ENCODE measurements at regions not wholly inside any gene's neighbourhood (a gene's known extent, or its start where the extent isn't known, plus 50 kb on each side); places are given as distances from the start of the nearest gene placed in this dataset.

DNA sequence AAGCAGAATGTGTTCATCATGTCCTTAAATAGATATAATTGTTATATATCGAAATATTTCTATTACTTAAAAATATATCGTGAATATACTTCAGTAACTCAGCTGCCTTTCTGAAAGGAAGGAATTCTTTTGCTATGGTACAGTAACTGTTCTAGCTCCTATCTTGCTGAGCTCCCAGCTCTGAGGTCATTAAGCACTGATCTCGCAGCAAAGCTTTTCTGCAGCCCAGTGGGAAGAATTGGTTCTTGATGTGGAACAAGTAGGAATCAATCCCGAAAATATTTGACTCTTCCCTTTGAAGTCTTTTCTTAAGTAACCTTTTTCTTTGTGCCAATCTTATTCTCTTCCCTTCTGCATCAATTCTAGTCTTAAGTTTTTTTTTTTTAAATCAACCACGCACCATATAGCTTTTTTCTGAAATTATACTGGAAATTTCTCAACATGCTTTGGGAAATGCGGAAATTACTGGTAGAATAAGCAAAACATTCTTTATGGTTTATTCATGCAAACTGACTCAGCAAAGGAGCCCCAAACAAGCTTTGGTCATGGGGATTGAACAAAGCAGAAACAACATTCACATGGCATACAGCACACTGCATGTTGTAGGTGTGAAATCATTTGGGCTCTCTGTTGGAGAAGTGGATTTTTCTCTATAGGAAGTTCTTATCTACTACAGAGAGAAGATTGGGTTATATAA, 428.9 kb upstream of the GNPDA2 start:
- no peak for TF ChIP-seq CTCF (IDR thresholded peaks at IDR 0.05; ENCODE audit: low read depth, low read length, poor library complexity, severe bottlenecking)
- no peak for TF ChIP-seq EZH2phosphoT487 (IDR thresholded peaks at IDR 0.05; ENCODE audit: borderline replicate concordance, low read length)

All from DOHH2 (cell line).